ENCODE measurements at regions not wholly inside any gene's neighbourhood (a gene's known extent, or its start where the extent isn't known, plus 50 kb on each side); places are given as distances from the start of the nearest gene placed in this dataset.

DNA sequence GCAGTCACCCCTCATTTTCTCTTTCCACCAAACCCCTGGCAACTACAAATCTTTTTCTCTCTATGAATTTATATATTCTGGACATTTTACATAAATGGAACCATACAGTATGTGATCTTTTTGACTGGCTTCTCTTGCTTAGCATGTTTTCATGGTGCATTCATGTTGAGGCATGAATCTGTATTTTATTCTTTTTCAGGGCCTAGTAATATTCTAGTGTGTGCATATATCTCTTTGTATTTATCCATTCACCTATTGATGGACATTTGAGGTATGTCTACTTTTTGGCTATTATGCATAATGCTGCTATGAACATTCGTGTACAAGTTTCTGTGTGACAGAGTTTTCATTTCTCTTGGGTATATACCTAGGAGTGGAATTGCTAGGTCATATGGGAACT, 78.2 kb downstream of the HACD1 start:
- Histone ChIP-seq H3K36me3 (no peaks in the 10 kb centered on the region), H3K27me3 (no peaks in the 10 kb centered on the region), H3K4me3 (no peak overlapping the region), H3K9me3 (no peaks in the 10 kb centered on the region), H3K27ac (no peak overlapping the region), H3K4me1 (ENCODE audit: insufficient read depth) (no peaks in the 10 kb centered on the region)
- intact Hi-C loops (cut with DNase I), result no loop called here
- TF ChIP-seq, protein P1, sequence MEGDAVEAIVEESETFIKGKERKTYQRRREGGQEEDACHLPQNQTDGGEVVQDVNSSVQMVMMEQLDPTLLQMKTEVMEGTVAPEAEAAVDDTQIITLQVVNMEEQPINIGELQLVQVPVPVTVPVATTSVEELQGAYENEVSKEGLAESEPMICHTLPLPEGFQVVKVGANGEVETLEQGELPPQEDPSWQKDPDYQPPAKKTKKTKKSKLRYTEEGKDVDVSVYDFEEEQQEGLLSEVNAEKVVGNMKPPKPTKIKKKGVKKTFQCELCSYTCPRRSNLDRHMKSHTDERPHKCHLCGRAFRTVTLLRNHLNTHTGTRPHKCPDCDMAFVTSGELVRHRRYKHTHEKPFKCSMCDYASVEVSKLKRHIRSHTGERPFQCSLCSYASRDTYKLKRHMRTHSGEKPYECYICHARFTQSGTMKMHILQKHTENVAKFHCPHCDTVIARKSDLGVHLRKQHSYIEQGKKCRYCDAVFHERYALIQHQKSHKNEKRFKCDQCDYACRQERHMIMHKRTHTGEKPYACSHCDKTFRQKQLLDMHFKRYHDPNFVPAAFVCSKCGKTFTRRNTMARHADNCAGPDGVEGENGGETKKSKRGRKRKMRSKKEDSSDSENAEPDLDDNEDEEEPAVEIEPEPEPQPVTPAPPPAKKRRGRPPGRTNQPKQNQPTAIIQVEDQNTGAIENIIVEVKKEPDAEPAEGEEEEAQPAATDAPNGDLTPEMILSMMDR (IDR thresholded peaks at IDR 0.05), result no peak
- TF ChIP-seq POLR2A (IDR thresholded peaks at IDR 0.05), result no peak
- no peak for TF ChIP-seq EP300 (IDR thresholded peaks at IDR 0.05)
- 89 to 100% (median 98%) methylated on average over 1 of the region's 1 CpG for WGBS, 3 donors
- no peak for DNase-seq

DNA sequence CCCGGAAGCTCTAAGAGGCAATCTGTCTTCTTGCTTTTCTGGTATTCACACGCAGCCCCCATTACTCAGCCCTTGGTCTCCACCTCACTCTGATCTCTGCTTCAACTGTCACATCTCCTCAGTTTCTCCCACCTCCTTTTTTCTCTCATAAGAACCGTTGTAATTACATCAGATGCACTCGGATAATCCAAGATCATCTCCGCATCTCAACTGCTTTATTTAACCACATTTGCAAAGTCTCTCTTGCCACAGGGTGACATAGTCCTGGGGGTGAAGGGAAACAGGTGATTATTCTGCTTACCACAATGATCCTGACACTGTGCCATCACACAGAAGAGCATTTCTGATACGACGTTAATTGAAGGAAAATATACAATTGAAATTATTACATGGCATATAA, 79.9 kb downstream of the HACD1 start:
- Histone ChIP-seq H3K4me1 (ENCODE audit: insufficient read depth) (no peaks in the 10 kb centered on the region), H3K9me3 (no peaks in the 10 kb centered on the region), H3K4me3 (no peak overlapping the region), H3K27ac (no peak overlapping the region), H3K36me3 (no peaks in the 10 kb centered on the region), H3K27me3 (no peaks in the 10 kb centered on the region)
- TF ChIP-seq POLR2A (IDR thresholded peaks at IDR 0.05) (no peak), EP300 (IDR thresholded peaks at IDR 0.05) (no peak)
- TF ChIP-seq, protein P1 (IDR thresholded peaks at IDR 0.05), result no peak
- DNase-seq, result no peak
- 69 to 80% (median 71%) methylated on average over 7 of the region's 7 CpGs for WGBS, 3 donors
- intact Hi-C loops (cut with DNase I), result no loop called here

DNA sequence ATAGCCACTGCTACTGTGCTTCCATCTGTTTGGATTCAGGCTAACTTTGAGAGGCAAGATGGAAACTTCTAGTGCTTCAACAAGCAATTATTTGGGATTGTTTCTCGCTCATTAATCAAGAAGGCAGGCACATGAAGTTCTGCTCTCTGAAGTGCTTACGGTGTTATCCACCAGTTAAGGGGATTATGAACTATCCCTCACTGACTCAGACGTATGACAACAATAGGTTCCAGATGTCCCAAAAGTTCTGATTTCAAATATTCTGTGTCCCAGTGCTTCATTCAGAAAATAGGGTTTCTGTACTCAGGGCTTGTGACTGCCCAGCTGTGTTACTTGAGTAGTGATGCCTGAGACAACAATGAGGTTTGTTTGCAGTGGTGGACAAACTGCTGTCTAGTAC, 81.0 kb downstream of the HACD1 start:
- Histone ChIP-seq H3K9me3 (no peaks in the 10 kb centered on the region), H3K4me3 (no peak overlapping the region), H3K36me3 (no peaks in the 10 kb centered on the region), H3K4me1 (ENCODE audit: insufficient read depth) (no peaks in the 10 kb centered on the region), H3K27ac (no peak overlapping the region), H3K27me3 (no peaks in the 10 kb centered on the region)
- intact Hi-C loops (cut with DNase I), result no loop called here
- TF ChIP-seq POLR2A (IDR thresholded peaks at IDR 0.05), result no peak
- no peak for TF ChIP-seq EP300 (IDR thresholded peaks at IDR 0.05)
- TF ChIP-seq, protein P1 (IDR thresholded peaks at IDR 0.05), result no peak
- DNase-seq, result no peak
- WGBS, 3 donors, result 71 to 78% (median 74%) methylated on average over 3 of the region's 3 CpGs

DNA sequence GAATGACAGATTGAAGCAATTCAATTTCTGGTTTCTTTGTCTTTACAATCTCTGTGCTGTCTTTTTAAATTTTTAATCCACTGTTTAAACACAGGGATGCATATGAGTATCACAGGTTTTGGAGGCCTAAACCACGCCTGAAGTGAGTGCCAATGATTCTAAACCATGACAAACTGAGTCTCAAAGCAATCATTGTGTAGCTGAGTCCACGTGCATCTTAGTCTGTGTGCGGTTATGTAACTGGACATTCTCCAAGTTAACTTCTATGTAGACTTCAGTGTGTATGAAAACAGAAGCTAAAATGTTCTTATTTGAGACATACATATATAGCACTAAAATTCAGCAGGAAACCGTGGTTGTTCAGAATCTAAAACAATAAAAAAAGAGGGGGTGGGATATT, 79.3 kb upstream of the ST8SIA6 start:
- TF ChIP-seq POLR2A (IDR thresholded peaks at IDR 0.05) (no peak), EP300 (IDR thresholded peaks at IDR 0.05) (no peak)
- TF ChIP-seq, protein P1 (IDR thresholded peaks at IDR 0.05), result no peak
- H3K4me3 ChIP-seq, result no peak overlapping the region
- no peak overlapping the region for H3K27ac ChIP-seq
- H3K27me3 ChIP-seq, result no peaks in the 10 kb centered on the region
- WGBS, 3 donors, result 44 to 50% (median 46%) methylated on average over 4 of the region's 4 CpGs
- intact Hi-C loops (cut with DNase I), result no loop called here
- no peaks in the 10 kb centered on the region for H3K36me3 ChIP-seq
- H3K9me3 ChIP-seq, result no peaks in the 10 kb centered on the region
- H3K4me1 ChIP-seq (ENCODE audit: insufficient read depth), result no peaks in the 10 kb centered on the region
- DNase-seq, result no peak
